SJSA1 (cell line): ENCODE measurements at regions not wholly inside any gene's neighbourhood (a gene's known extent, or its start where the extent isn't known, plus 50 kb on each side); places are given as distances from the start of the nearest gene placed in this dataset.

ENCODE experiments used
- DNase-seq, 2 experiments: peaks; one replicate each; pipeline ENCODE4 v3.0.0-alpha.2; 2015 to 2020; ENCODE audit warnings: low spot score in 2 of 2, low read depth in 1 of 2
- H3K27ac ChIP-seq: fragments of 250-450 bp; sonication (Bioruptor Pico); 2 replicates; pipeline ENCODE4 v1.5.1; 2020; ENCODE audit warnings: mild to moderate bottlenecking, moderate library complexity
- H3K27me3 ChIP-seq: fragments of 250-450 bp; sonication (Bioruptor Pico); replicated peaks from 2 replicates; pipeline ENCODE4 v1.5.1; 2020; ENCODE audit warnings: mild to moderate bottlenecking, moderate library complexity
- H3K36me3 ChIP-seq: fragments of 250-450 bp; sonication (Bioruptor Pico); 2 replicates; pipeline ENCODE4 v1.5.1; 2020; ENCODE audit warnings: mild to moderate bottlenecking
- H3K4me1 ChIP-seq: fragments of 250-450 bp; sonication (Bioruptor Pico); replicated peaks from 2 replicates; pipeline ENCODE4 v1.6.1; 2021; ENCODE audit warnings: mild to moderate bottlenecking
- H3K4me3 ChIP-seq: fragments of 250-450 bp; sonication (Bioruptor Pico); 2 replicates; pipeline ENCODE4 v1.5.1; 2020; ENCODE audit warnings: mild to moderate bottlenecking
- H3K9me3 ChIP-seq: fragments of 250-450 bp; sonication (Bioruptor Pico); replicated peaks from 2 replicates; pipeline ENCODE4 v1.5.1; 2020; ENCODE audit warnings: mild to moderate bottlenecking

GRCh38 chr5:77851176-77852067, 75.3 kb upstream of the TBCA start:
- no peak for DNase-seq
- Histone ChIP-seq H3K27ac (no peak overlapping the region), H3K36me3 (no peaks in the 10 kb centered on the region), H3K9me3 (peaks cover 3% of the 10 kb centered on the region; the same call in 1 of the 2 replicates), H3K4me1 (peaks cover 10% of the 10 kb centered on the region), H3K27me3 (no peaks in the 10 kb centered on the region), H3K4me3 (peak overlapping the region; percentile 43)

GRCh38 chr5:77850536-77851175, 74.5 kb upstream of the TBCA start:
- Histone ChIP-seq H3K9me3 (peaks cover 3% of the 10 kb centered on the region; the same call in 1 of the 2 replicates), H3K4me1 (peaks cover 10% of the 10 kb centered on the region), H3K27ac (no peak overlapping the region), H3K4me3 (no peak overlapping the region), H3K36me3 (no peaks in the 10 kb centered on the region), H3K27me3 (no peaks in the 10 kb centered on the region)
- no peak for DNase-seq

- Histone ChIP-seq H3K9me3 (peaks cover 3% of the 10 kb centered on the region; the same call in 1 of the 2 replicates), H3K27ac (no peak overlapping the region), H3K27me3 (no peaks in the 10 kb centered on the region), H3K4me1 (peaks cover 10% of the 10 kb centered on the region), H3K36me3 (no peaks in the 10 kb centered on the region), H3K4me3 (no peak overlapping the region)
- DNase-seq: no peak
Observed at GRCh38 chr5:77849308-77849900, 73.3 kb upstream of the TBCA start.

GRCh38 chr5:77847814-77848290, 71.7 kb upstream of the TBCA start:
- Histone ChIP-seq H3K4me3 (no peak overlapping the region), H3K36me3 (no peaks in the 10 kb centered on the region), H3K27ac (no peak overlapping the region), H3K27me3 (no peaks in the 10 kb centered on the region), H3K9me3 (peaks cover 3% of the 10 kb centered on the region; the same call in 1 of the 2 replicates), H3K4me1 (peaks cover 7% of the 10 kb centered on the region)
- no peak for DNase-seq

- no peak overlapping the region for H3K27ac ChIP-seq
- H3K36me3 ChIP-seq: no peaks in the 10 kb centered on the region
- peaks cover 5% of the 10 kb centered on the region for H3K9me3 ChIP-seq
- no peaks in the 10 kb centered on the region for H3K27me3 ChIP-seq
- DNase-seq: no peak
- H3K4me3 ChIP-seq: no peak overlapping the region
- H3K4me1 ChIP-seq: peaks cover 6% of the 10 kb centered on the region
Observed at GRCh38 chr5:77847129-77847460, 71.0 kb upstream of the TBCA start.

- no peak for DNase-seq
- H3K27me3 ChIP-seq: no peaks in the 10 kb centered on the region
- H3K9me3 ChIP-seq: peaks cover 6% of the 10 kb centered on the region
- no peak overlapping the region for H3K4me3 ChIP-seq
- H3K27ac ChIP-seq: no peak overlapping the region
- peaks cover 4% of the 10 kb centered on the region for H3K4me1 ChIP-seq
- H3K36me3 ChIP-seq: no peaks in the 10 kb centered on the region
Observed at GRCh38 chr5:77846422-77847128, 70.4 kb upstream of the TBCA start.

- Histone ChIP-seq H3K27ac (no peak overlapping the region), H3K9me3 (peaks cover 3% of the 10 kb centered on the region; the same call in 1 of the 2 replicates), H3K27me3 (no peaks in the 10 kb centered on the region), H3K4me3 (no peak overlapping the region), H3K36me3 (no peaks in the 10 kb centered on the region), H3K4me1 (no peaks in the 10 kb centered on the region)
- DNase-seq: no peak
Observed at GRCh38 chr5:77845324-77845646, 69.1 kb upstream of the TBCA start.

GRCh38 chr5:77844623-77845323, 68.6 kb upstream of the TBCA start:
- Histone ChIP-seq H3K27ac (no peak overlapping the region), H3K36me3 (no peaks in the 10 kb centered on the region), H3K9me3 (peaks cover 3% of the 10 kb centered on the region; the same call in 1 of the 2 replicates), H3K27me3 (no peaks in the 10 kb centered on the region), H3K4me1 (no peaks in the 10 kb centered on the region), H3K4me3 (no peak overlapping the region)
- DNase-seq: no peak

GRCh38 chr5:77844373-77844622, 68.2 kb upstream of the TBCA start:
- DNase-seq: no peak
- H3K4me1 ChIP-seq: no peaks in the 10 kb centered on the region
- no peaks in the 10 kb centered on the region for H3K27me3 ChIP-seq
- H3K9me3 ChIP-seq: peaks cover 3% of the 10 kb centered on the region; the same call in 1 of the 2 replicates
- no peak overlapping the region for H3K27ac ChIP-seq
- no peaks in the 10 kb centered on the region for H3K36me3 ChIP-seq
- no peak overlapping the region for H3K4me3 ChIP-seq

- no peak overlapping the region for H3K27ac ChIP-seq
- peaks cover 3% of the 10 kb centered on the region; the same call in 1 of the 2 replicates for H3K9me3 ChIP-seq
- H3K4me1 ChIP-seq: no peaks in the 10 kb centered on the region
- H3K27me3 ChIP-seq: no peaks in the 10 kb centered on the region
- DNase-seq: no peak
- H3K36me3 ChIP-seq: no peaks in the 10 kb centered on the region
- H3K4me3 ChIP-seq: no peak overlapping the region
Observed at GRCh38 chr5:77843570-77844372, 67.6 kb upstream of the TBCA start.

- DNase-seq: no peak
- H3K9me3 ChIP-seq: peaks cover 3% of the 10 kb centered on the region; the same call in 1 of the 2 replicates
- no peaks in the 10 kb centered on the region for H3K36me3 ChIP-seq
- no peaks in the 10 kb centered on the region for H3K4me1 ChIP-seq
- 0 out of 2 replicates have a peak, but pooled peaks cover 1% of the 10 kb centered on the region for H3K27me3 ChIP-seq
- no peak overlapping the region for H3K27ac ChIP-seq
- H3K4me3 ChIP-seq: no peak overlapping the region
Observed at GRCh38 chr5:77842243-77842642, 66.1 kb upstream of the TBCA start.

- H3K9me3 ChIP-seq: peaks cover 3% of the 10 kb centered on the region; the same call in 1 of the 2 replicates
- DNase-seq: no peak
- H3K4me1 ChIP-seq: no peaks in the 10 kb centered on the region
- no peak overlapping the region for H3K27ac ChIP-seq
- 0 out of 2 replicates have a peak, but pooled peaks cover 3% of the 10 kb centered on the region for H3K27me3 ChIP-seq
- no peak overlapping the region for H3K4me3 ChIP-seq
- no peaks in the 10 kb centered on the region for H3K36me3 ChIP-seq
Observed at GRCh38 chr5:77841616-77842015, 65.5 kb upstream of the TBCA start.
